GM23338 (cell line): ENCODE measurements at regions not wholly inside any gene's neighbourhood (a gene's known extent, or its start where the extent isn't known, plus 50 kb on each side); places are given as distances from the start of the nearest gene placed in this dataset.

Experiments used
- CREB1 ChIP-seq: fragments of 250-450 bp; sonication (Bioruptor Pico); IDR thresholded peaks from 2 replicates; pipeline ENCODE4 v1.5.0; 2020; ENCODE audit warnings: low read depth, mild to moderate bottlenecking, moderate library complexity
- CTCF ChIP-seq, 2 experiments: fragments of 200-600 bp in 1 of 2; sonication (generic) in 1 of 2; conservative IDR thresholded peaks; 2 replicates each; pipeline versions ENCODE4 v1.5.1 to v1.6.1; 2016 to 2017; ENCODE audit warnings: antibody characterized with exemption in 2 of 2, low read depth in 2 of 2, mild to moderate bottlenecking in 2 of 2, moderate library complexity in 1 of 2
- ETS1 ChIP-seq: IDR thresholded peaks from 2 replicates; pipeline ENCODE4 v1.6.1; 2016; ENCODE audit warnings: antibody characterized with exemption
- EZH2 ChIP-seq: fragments of 200-600 bp; sonication (generic); IDR thresholded peaks from one replicate; pipeline ENCODE4 v1.8.0; 2017; ENCODE audit warnings: antibody characterized with exemption, mild to moderate bottlenecking, low read depth; ENCODE audit not compliant: unreplicated experiment
- EZH2phosphoT487 ChIP-seq: fragments of 200-600 bp; sonication (generic); IDR thresholded peaks from one replicate; pipeline ENCODE4 v1.8.1; 2018; ENCODE audit warnings: antibody characterized with exemption; ENCODE audit not compliant: unreplicated experiment
- JUNB ChIP-seq: IDR thresholded peaks from one replicate; pipeline ENCODE4 v1.6.1; 2016; ENCODE audit warnings: antibody characterized with exemption; ENCODE audit not compliant: unreplicated experiment
- POLR2AphosphoS5 ChIP-seq: IDR thresholded peaks from 2 replicates; pipeline ENCODE4 v1.6.1; 2016; ENCODE audit warnings: antibody characterized with exemption, low read depth
- STAT1 ChIP-seq: IDR thresholded peaks from one replicate; pipeline ENCODE4 v1.6.1; 2016; ENCODE audit warnings: antibody characterized with exemption; ENCODE audit not compliant: unreplicated experiment
- ZNF114 ChIP-seq: fragments of 250-450 bp; sonication (Bioruptor Pico); IDR thresholded peaks from 2 replicates; pipeline ENCODE4 v1.5.0; 2020; ENCODE audit warnings: mild to moderate bottlenecking, moderate library complexity
- ZNF331 ChIP-seq: fragments of 250-450 bp; sonication (Bioruptor Pico); IDR thresholded peaks from 2 replicates; pipeline ENCODE4 v1.5.0; 2020; ENCODE audit warnings: low read depth, mild to moderate bottlenecking, moderate library complexity
- TF ChIP-seq, protein P1 (sequence below): IDR thresholded peaks from one replicate; pipeline ENCODE4 v1.6.1; 2018; ENCODE audit warnings: antibody characterized with exemption; ENCODE audit not compliant: unreplicated experiment

GRCh38 chr13:51519771-51520216, 64.5 kb upstream of the WDFY2 start:
- TF ChIP-seq CTCF (conservative IDR thresholded peaks at IDR 0.05; ENCODE audit: low read depth in 2 of 2) (no peak), EZH2phosphoT487 (no peak), POLR2AphosphoS5 (no peak), EZH2 (no peak), ETS1 (no peak), CREB1 (CRISPR knock-in tag) (no peak), ZNF331 (CRISPR knock-in tag) (no peak), ZNF114 (CRISPR knock-in tag) (no peak), STAT1 (no peak), JUNB (no peak)
- TF ChIP-seq, protein P1, sequence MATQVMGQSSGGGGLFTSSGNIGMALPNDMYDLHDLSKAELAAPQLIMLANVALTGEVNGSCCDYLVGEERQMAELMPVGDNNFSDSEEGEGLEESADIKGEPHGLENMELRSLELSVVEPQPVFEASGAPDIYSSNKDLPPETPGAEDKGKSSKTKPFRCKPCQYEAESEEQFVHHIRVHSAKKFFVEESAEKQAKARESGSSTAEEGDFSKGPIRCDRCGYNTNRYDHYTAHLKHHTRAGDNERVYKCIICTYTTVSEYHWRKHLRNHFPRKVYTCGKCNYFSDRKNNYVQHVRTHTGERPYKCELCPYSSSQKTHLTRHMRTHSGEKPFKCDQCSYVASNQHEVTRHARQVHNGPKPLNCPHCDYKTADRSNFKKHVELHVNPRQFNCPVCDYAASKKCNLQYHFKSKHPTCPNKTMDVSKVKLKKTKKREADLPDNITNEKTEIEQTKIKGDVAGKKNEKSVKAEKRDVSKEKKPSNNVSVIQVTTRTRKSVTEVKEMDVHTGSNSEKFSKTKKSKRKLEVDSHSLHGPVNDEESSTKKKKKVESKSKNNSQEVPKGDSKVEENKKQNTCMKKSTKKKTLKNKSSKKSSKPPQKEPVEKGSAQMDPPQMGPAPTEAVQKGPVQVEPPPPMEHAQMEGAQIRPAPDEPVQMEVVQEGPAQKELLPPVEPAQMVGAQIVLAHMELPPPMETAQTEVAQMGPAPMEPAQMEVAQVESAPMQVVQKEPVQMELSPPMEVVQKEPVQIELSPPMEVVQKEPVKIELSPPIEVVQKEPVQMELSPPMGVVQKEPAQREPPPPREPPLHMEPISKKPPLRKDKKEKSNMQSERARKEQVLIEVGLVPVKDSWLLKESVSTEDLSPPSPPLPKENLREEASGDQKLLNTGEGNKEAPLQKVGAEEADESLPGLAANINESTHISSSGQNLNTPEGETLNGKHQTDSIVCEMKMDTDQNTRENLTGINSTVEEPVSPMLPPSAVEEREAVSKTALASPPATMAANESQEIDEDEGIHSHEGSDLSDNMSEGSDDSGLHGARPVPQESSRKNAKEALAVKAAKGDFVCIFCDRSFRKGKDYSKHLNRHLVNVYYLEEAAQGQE, result no peak
